HG02642 (cell line): ENCODE measurements at regions not wholly inside any gene's neighbourhood (a gene's known extent, or its start where the extent isn't known, plus 50 kb on each side); places are given as distances from the start of the nearest gene placed in this dataset.

Experiments
- ATAC-seq: cut with Tn5 transposase; IDR thresholded peaks from one replicate; pipeline ENCODE4 v1.9.1; 2021; ENCODE audit warnings: mild to moderate bottlenecking; ENCODE audit not compliant: unreplicated experiment, poor library complexity

DNA sequence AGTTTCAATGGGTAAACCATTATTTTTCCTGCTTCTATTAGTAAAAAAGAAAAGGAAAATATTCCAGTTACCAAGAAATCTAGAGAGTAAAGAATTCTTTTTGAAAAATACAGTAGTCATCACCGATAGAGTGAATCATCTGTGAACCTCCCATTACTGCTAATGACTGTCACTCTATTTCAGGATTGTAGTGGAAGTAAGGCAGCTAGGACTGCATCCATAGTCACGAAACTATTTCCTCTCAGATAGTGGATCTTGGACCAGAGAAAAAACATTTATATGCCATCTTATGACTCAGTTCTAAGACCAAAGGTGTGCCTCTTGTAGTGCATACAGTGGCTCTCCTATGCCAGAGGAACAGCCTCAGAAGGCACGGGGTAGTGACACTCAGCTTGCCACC lies 173.9 kb upstream of the PLEKHA5 start:
- no peak for ATAC-seq

DNA sequence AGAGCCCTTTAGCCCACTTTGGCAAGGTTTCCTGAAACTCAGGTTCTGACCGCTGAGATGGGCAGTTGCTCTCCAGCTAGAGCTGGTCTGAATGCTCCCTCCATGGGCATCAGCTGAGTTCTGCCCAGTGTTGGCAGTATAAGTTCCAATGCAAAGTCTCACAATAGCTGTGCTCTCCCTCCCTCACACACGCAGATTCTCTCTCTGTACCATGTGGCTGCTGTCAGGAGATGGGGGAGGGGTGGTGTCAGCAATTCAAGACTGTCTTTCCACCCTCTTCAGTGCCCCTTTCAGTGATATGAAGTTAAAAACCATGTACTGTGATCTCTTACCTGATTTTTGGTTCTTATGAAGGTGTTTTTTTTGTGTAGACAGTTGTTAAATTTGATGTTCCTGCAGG lies 164.3 kb upstream of the PLEKHA5 start:
- ATAC-seq = no peak

DNA sequence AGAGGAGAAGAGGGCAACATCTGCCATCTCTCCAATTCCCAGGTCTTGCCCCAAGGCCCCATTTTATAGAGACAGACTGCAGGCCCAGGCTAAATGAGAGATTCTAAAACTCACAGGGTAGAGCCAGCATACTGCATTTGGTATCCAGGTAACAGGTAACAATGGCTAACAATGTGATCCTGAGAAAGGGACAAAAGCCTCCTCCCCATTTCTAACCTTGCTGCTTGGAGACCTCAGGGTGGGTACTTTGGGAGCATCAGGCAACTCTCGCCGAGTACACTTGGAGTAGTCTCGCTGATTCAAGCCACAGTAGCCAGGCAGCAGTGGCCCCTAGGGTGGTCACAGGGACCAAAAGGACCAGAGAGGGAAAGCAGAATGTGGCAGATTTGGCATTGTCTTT lies 162.6 kb upstream of the PLEKHA5 start:
- ATAC-seq = no peak

DNA sequence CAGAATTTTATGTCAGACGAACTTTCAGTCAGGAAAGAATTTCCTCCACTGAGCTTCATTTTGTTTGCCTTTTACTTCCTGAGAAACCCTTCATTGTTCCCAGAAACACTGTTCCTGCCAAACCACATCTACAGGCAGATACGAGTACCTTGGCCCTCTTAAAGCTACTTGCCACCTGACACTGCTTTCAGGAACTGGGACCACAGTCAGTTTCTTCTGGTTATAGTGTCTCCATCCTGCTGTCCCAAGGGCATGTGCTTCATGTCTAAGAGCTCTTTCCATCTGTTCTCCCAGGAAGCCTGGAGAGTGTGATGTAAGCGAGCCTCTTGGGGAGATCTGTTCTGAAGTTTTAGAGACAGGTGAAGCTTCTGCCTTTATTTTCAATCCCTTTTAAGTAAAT lies 161.7 kb upstream of the PLEKHA5 start:
- no peak for ATAC-seq

- ATAC-seq = no peak
These were observed 160.0 kb upstream of the PLEKHA5 start for GRCh38 chr12:18969512-18969911.

DNA sequence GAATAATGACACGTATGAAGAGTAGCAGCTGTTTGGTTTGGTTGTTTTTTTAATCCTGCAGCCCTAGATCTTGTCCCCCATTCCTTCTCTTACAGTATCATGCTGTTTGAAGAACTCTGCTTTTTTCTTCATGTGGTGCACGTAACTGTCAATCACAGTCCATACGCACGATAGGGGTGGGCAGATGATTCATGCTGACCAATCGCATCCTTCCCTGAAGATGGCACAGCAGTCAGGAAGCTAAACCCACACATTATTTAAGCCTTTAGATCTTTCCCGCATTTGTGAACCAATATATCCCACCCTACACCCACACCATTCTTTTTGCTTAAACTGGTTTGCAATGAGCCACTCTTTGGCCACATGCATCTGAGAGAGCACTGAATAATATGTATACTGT lies 158.9 kb upstream of the PLEKHA5 start:
- no peak for ATAC-seq

GRCh38 chr12:18971932-18972331 lies 157.6 kb upstream of the PLEKHA5 start:
- ATAC-seq = no peak

DNA sequence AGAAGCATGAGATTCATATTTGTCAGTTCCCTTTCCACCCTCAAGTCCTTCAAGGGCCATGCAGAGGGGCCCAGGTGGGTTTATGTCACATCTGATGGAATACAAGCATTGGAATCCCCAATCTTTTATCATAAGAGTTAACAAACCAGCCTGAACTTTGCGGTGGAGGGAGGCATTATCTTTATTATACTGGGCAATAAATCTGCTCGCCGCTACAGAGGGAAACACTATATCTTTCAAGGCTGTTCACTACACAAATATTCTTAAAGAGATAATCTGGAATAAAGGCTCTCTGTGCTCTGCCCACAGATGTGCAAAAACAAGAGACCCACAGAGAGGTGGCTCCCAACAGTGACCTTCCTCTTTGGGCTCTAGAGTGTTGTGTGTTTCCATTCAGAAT lies 153.6 kb upstream of the PLEKHA5 start:
- no peak for ATAC-seq

- ATAC-seq = no peak
These were observed 150.0 kb upstream of the PLEKHA5 start for GRCh38 chr12:18979401-18980126.

DNA sequence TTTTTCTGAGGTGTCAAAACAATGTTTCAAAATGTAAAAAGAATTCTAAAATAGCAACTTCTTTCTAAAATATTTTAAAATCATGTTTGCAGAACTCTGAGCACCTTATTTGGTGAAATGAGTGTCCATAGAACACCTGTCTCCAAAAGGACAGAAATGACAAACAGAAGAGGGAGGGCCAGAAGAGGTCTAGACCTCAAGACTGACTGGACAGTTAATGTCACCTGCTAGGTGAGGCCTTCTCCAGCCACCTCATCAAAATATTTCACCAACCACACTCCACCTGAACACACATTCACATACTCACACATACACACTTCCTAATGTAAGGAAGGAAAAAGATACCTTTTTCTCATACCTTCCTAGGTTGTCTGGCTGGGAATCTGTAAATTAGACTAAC lies 147.8 kb upstream of the PLEKHA5 start:
- no peak for ATAC-seq

DNA sequence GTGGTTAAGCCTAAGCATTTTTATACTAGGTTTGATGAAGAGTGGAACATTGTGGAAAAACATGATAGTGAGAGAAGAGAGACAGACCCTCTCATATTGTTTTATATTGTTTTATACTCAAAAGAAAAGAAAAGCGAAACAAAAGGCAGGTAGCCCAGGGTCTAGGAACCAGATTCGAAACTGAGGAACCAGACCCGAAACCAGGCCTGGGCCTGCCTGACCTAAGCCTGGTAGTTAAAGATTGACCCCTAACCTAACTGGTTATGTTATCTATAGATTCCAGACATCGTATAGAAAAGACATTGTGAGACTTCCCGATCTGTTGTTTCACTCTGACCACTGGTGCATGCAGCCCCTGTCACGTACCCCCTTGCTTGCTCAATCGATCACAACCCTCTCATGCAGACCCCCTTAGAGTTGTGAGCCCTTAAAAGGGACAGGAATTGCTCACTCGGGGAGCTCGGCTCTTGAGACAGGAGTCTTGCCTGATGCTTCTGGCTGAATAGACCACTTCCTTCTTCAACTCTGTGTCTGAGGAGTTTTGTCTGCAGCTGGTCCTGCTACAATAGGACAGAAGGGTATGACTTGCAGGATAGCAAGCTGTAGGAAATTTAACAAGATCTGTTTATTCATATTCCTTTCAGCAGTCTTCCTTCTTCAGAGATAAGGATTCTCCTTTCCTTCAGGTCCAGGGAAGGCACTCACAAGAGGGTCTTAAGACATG lies 147.1 kb upstream of the PLEKHA5 start:
- peak; percentile 66 for ATAC-seq

DNA sequence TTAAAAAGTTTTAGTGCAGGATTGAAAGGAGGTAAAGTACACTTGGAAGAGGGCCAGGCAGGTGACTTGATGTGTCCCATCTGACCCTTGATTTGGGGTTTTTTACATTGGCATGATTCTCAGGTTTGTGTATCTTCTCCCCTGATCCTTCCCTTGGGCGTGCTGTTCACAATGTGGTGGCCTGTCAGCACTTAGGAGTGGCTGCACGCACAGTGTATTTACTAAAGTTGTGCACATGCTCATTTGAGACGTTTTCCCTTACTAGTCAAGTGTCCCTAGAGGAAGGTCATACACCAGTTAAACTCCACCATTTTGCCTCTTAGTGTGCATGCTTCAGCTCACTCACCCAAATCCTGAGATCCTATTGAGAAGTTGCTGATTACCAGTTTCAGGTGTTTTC lies 145.7 kb upstream of the PLEKHA5 start:
- no peak for ATAC-seq

DNA sequence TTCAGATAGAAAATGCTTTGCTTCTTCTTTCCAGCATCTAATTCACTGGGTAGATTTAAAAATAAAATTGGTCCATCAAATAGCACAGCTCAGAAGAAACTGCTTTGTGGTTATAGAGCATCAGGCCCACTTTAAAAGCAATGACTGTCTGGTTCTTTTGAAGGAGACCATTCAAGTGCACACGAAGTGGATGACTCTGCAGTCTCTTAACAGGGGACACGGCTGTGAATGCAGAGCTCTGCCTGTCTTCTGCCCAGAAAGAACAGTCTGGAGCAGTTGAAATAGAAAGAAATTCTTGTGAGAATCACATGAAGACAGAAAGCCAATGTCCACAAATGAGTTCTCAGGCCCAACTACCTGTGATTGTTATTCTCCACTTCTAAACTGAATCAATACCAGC lies 138.7 kb upstream of the PLEKHA5 start:
- ATAC-seq = no peak

GRCh38 chr12:18992336-18992735 lies 137.2 kb upstream of the PLEKHA5 start:
- no peak for ATAC-seq

DNA sequence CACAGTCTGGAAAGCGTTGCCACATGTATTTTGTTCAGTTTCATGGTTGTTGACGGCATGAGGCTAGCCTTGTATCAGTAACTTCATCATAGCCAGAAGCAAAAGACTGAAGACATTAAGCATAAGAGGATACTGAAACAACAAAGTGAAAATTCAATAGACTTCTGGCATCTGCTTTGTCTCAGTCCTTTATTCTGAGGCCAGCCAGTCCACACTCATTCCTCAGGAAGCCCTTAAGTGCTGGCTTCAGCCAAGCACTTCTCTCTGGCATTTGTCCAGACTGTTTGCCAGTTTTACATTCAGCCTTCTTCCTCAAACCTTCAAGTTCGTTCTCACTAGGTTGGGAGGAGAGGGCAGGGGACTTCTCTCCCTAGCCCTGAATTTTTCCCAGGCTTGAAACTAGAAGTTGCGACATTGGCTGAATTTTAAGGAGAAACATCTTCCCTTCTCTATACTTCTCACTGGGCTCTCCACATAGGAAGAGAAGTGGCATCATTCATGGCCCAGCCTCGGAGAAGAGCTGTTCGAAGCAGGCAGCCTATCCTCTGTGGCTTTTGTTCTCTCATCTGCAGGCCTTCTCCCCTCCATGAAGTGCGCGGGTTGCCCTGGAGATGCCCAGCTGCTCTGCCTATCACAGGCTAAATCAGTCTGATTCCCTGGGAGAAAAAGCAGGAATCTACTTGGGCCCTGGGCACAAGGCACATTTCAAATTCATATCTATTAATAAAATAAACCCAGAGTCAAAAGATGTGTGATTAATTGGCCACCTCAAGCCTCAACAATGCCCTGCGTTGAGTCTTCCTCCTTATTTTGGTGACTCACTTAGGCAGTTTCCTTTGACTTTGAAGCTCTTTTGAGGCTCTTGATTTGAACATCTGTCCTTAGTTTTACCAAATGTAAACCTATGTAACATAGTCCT lies 130.9 kb upstream of the PLEKHA5 start:
- no peak for ATAC-seq

DNA sequence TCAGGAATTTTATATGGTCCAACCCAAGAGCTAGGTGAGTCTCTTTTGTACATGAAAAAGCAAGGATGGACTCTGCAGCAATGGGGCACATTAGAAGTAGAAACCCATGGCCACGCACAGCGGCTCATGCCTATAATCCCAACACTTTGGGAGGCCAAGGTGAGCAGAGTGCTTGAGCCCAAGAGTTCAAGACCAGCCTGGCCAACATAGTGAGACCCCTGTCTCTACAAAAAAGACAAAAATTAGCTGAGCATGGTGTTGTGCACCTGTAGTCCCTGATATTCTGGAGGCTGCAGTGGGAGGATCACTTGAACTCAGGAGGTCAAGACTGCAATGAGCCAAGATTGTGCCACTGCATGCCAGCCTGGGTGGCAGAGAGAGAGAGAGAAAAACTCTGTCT lies 128.7 kb upstream of the PLEKHA5 start:
- ATAC-seq = no peak

DNA sequence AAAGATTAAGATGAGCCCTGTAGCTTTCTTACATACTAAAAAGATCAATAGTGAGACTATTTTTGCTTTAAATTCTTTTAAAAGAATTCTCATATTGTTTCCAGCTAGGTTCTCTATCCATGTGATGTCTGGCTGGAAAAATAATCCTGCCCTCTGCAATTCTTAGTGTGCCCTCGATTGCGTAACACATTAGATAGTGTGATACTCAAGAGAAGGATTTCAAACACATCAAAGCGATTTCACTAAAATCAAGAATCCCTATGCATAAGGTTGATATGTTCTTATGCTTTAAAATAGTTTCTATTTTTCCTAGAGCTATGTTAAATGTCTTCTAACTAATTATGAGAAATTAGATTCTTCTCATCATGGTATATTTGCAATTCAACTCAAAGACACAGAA lies 127.3 kb upstream of the PLEKHA5 start:
- no peak for ATAC-seq

DNA sequence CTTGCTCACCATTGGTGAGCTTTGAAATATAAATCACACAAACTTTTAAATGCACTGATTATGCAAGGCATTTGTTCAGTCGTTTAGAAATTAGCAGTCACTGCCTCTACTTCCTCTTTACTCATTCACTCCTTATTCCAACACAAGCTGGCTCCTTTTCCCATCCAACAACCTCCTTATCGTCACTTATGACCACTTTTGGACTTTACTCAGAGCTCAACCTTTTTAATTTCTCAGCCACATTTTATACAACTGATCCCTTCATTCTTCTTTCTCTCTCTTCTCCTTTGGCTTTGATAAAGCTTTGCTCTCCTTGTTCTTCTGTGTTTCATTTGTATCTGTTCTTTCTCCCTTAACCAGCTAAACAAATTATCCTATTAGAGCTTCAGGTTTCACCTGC lies 126.4 kb upstream of the PLEKHA5 start:
- no peak for ATAC-seq

DNA sequence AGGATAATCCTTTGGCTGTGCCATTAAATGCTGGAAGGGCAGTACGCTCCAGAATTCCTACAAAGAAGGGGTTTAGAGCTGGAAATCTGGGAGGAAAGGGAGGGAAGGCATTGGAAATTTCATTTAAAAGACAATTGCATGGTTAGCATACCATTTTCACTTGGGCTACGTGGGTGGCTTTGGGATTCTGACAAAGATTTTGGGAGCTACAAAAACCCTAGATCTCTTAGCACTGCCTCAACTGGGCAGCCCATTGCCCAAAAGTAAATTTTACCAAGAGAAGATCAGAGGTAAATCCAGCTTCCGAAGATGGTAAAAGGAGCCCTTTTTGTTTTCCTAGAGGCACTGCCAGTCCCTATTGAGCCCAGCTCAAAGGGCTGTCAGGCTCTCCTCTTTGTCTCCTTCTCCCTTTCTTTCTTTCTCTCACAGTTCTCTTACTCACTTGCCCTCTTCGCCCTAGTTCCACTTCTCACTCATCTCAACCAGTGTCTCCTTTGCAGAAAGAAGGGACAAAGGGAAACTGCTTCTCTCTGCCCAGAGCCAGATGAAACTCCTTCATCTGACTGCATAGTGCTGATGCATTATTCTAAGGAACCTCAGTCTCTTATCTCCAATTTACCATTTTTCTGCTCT lies 125.4 kb upstream of the PLEKHA5 start:
- ATAC-seq = no peak

DNA sequence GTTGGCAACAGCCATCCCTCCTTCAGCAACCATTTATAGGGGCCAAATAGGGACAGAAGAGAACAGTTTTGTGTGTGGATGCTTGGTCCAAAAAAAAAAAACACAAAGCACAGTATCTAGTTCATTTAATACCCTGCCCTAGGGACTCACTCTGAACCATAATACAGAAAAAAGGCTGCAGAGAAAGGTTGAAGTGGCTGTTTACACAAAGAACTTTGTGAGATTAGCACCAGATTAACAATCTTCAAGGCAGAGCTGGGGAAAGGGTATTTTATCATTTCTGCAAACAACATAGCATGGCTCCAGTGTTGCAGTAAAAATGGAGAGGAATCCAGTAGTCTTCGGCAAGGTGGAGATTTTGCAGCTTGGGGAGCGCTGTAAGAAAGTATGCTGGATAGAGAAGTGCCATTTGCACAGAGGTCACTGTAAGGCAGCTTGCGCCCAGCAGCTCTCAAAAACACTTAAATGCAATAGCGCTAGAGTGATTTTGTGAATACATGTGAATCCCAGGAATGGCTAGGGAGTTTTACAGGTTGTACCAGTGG lies 124.2 kb upstream of the PLEKHA5 start:
- no peak for ATAC-seq
